ENCODE measurements at regions not wholly inside any gene's neighbourhood (a gene's known extent, or its start where the extent isn't known, plus 50 kb on each side); places are given as distances from the start of the nearest gene placed in this dataset.
A peak's percentile ranks its signal among the peaks of the same experiment; 100 is the strongest.
"Not testable (repeated sequence)": the region's sequence is repeated elsewhere in the genome, so short reads cannot be mapped to it uniquely, and the experiment has no call there.

DNA sequence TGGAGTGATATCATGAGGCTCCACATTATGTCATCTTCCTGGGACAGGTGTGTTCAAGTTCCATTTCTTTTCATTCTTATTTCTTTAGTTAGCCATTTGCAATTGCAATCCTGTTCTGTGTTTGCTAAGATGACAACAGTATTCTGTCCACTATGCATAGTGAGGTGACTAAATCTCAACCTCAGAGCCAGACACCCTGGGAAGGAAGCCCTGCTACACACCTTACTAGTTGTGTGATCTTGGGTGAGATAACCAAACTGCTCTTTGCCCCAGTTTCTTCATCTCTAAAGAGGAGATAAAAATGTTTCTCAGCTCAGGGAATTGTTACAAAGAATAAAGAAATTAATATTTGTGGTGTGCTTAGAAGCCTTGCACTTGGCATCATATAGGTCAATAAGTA lies 215.1 kb upstream of the RPS23 start:
- DNase-seq (ENCODE audit: low read depth): no peak

DNA sequence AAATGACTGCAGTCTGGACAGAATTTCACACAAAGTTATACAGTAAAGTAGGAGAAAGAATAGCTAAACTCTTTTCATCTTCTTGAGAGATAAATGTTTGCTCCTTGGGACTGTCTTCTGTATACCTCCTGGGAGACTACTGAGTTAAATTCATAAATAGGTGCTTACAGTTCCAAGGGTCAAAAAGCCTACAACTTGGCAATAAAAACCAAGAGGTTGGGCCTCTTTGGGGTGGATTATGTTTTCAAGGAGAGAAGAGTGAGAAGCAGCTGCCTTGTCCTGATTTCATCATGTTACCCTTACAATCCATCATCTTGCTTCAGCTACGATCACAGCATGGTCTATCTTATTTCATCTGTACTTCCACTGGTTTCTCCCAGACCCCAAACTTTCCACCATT lies 213.2 kb upstream of the RPS23 start:
- no peak for DNase-seq (ENCODE audit: low read depth)

DNA sequence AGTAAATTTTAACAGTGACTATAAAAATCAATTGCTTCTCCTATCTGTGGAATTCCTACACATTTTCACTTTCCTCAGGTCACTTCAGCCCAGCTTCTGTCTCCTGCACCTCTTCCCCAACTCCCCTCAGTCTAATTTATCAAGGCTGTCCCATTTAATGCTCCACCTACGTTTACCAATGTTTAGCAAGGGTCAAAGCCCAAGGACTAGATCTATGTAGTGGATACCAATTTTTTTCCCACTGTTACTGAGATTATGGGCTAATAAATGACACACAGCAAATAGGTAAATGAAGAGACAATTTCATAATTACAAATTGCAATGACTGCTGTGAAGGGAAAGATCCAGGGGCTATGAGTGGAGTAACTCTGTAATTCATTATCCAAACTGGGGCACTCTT lies 211.5 kb upstream of the RPS23 start:
- DNase-seq (ENCODE audit: low read depth): no peak

DNA sequence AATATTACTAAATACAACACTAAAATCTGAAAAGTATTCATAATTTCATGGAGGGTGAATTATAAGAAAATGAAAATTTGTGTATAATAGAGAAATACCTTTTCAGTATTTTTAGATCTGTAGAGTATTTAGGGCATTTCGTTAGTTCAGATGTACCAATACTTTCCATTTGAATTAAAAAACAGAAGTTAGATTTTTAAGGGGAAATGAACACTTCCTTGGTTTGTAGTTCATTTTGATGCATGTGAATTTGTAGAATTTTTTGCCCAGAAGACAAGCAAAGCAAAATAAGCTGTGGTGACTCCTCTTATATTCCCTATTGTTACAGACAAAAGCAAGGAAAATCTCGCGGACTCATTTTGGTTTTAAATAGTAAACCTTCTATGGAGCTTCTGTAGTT lies 209.0 kb upstream of the RPS23 start:
- no peak for DNase-seq (ENCODE audit: low read depth)

DNA sequence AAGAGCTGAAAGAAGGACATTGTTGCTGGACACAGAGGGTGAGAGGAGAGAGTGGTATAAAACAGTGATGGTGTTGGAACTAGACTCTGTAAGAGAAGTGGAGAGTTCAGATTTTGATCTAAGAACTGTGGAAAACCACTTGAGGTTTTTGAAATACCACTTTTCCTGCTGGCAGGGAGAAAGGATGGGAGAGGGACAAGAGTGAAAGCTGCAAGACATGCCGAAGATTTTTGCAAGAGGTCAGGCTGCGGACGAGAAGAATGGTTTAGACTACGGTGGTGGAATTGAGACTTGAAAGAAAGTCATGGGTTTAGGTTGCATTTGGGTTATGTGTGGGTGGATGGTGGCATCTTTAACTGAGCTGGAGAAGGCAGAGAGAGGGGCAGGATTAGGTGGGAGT lies 202.2 kb upstream of the RPS23 start:
- DNase-seq (ENCODE audit: low read depth): peak; percentile 16

- DNase-seq (ENCODE audit: low read depth): no peak
These were observed 198.0 kb upstream of the RPS23 start for GRCh38 chr5:82476155-82476554.

DNA sequence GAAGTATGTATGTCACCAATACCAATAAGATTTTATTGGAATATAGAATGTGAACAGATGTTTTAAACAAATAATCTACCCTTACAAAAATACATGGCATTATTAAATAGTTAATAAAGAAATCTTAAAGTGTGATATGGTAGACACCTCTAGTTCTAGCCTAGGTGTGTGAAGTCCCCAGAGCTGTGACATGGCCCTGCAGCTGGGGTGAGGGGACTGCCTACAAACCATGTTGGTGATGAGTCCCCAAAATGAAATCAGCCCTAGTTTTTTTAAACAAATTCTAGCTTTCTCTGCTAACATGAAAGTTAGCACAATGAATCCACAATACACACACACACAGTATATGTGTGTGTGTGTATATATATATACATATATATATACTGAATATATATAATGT lies 195.1 kb upstream of the RPS23 start:
- no peak for DNase-seq (ENCODE audit: low read depth)

DNA sequence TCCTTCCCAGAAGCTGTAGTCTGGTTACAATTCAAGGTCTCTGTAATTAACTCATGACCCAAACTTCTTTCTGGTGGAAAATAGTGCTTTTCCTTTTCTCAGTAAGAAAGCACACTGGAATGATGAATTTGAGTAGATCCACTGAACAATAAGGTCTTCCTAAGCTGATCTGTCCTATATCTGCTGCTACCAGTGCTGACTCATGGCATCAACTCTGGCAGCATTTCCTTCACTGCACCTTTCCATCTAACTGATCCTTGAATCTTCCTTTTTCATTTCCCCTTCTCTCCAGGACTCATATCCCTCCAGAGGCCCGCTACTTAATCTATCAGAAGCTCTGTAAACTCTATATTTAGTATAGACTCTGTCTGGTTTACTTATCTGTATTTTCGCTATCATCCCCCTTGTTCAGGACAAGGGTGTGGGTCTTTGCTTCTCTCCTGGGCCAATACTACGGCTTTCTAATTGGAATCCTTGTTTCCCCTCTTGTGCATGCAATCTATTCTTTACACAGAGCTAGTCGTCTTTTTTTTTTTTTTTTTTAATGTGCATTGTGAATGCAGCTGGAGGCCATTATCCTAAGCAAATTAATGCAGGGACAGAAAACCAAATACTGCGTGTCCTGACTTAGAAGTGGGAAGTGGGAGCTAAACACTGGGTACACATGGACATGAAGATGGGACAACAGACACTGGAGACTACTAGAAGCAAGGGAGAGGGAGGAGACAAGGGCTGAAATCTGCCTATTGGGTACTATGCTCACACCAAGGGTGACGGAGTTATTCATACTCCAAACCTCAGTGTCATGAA lies 192.2 kb upstream of the RPS23 start:
- DNase-seq (ENCODE audit: low read depth): peak; percentile 28

DNA sequence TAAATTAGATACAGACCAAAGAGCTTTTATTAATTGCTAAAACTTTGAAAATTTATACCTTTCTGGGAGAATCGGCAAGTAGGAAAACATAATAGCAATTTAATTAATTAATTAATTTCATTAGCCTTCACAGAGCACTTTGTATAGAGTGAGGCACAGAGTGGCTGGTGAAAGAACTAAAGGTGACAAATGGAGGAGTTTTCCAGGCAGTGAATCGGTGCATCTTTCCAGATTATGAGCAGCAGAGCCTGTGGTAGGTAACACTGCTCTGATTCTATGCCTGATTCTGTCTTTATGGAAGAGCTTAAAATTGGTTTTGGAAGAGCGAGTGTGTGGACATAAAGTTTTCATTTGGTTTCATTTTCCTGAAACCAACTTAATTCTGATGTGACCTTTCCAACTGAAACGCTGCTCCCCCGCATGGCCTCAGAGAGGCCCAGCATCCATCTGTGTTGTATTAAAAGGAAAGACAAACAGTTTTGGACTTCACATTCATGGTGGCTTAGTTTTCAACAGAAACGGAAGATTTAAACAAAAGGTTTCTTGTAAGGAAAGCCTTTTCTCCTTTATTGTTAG lies 188.9 kb upstream of the RPS23 start:
- DNase-seq (ENCODE audit: low read depth): peak; percentile 58

- peak; percentile 9 for DNase-seq (ENCODE audit: low read depth)
These were observed 187.1 kb upstream of the RPS23 start for GRCh38 chr5:82465235-82465634.

- no peak for DNase-seq (ENCODE audit: low read depth)
These were observed 181.5 kb upstream of the RPS23 start for GRCh38 chr5:82459626-82460025.

DNA sequence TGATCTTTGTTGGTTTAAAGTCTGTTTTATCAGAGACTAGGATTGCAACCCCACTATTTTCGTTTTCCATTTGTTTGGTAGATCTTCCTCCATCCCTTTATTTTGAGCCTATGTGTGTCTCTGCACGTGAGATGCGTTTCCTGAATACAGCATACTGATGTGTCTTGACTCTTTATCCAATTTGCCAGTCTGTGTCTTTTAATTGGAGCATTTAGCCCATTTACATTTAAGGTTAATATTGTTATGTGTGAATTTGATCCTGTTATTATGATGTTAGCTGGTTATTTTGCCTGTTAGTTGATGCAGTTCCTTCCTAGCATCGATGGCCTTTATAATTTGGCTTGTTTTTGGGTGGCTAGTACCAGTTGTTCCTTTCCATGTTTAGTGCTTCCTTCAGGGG lies 177.2 kb upstream of the RPS23 start:
- DNase-seq (ENCODE audit: low read depth): not testable (repeated sequence)

- DNase-seq (ENCODE audit: low read depth): no peak
These were observed 170.2 kb upstream of the RPS23 start for GRCh38 chr5:82448374-82448773.

DNA sequence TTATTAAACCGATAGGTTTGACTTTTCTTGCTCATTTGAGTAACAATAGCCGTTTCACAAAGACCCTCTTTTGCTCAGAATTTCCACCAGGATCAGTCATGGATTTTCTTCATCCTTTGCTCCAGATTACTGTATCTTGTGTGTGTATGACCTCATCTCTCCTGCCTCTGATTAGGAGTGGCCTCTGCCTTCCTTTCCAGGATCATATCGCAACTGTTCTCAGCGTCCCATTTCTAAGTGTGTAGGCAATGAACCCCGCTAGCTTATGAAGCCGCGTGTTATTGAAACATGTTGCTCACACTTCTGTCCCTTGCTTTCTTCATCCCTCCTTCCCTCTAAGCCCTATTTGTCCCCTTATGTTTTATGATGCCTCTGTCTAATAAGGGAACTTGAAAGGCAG lies 169.8 kb upstream of the RPS23 start:
- DNase-seq (ENCODE audit: low read depth): no peak

- no peak for DNase-seq (ENCODE audit: low read depth)
These were observed 168.7 kb upstream of the RPS23 start for GRCh38 chr5:82446809-82447208.

DNA sequence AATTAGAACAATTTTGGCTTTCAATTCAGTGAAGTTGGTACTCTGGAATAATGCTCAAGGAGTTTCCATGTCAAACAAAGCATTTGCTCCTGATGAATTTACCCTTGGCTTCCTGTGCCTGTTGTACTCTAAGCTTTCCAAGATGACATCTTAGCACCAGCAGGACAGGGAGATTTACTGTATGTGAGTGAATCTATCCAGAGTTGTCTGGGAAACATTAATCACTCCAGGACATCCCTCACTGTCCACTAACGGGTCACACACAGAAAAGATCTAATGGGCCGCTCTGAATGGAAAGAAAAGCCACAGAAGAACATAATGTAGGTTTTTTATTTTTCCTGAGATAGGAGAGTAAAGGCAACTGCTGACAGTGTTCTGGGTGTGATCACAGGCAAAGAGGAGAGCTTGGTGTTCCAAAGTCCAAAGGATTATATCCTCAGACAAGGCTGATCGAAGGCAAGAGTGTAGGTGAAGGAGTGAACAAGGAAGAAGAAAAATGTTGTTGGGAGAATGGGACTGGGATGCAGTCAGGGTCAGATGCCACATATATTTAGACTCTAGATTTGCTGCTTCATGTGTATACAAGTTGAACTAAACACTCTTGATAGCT lies 167.7 kb upstream of the RPS23 start:
- no peak for DNase-seq (ENCODE audit: low read depth)

DNA sequence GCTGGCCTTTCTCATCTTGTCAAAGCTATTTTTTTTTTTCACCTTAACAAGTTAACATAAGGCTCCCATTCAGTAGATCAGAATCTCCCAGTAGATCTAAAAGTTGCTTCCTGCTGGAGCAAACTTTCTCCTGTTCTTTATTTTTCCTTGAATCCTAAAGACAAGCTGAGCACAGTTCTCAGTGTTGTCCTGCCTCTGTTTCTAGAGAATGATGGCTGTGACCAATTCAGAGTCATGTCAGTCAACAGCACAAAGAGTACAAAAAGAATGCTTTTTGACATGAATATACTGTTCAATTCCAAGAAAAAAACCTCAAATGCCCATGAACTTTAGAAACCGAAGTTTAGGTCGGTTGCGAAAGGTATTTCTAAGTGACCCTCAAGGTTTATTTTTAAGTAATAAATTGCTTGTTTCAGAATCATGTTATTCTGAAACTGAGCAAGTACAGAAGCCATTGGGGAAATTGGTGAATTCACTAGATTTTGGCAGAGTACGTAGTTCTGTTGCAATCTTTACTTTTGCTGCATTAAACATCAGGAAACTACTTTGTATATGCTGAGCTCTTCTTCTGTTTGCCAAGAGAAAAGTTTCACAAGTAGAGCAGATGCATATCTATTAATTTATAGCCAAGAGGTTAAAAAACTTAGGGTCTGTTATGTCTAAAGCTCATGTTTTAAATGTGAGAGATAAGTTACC lies 161.7 kb upstream of the RPS23 start:
- DNase-seq (ENCODE audit: low read depth): peak; percentile 38

DNA sequence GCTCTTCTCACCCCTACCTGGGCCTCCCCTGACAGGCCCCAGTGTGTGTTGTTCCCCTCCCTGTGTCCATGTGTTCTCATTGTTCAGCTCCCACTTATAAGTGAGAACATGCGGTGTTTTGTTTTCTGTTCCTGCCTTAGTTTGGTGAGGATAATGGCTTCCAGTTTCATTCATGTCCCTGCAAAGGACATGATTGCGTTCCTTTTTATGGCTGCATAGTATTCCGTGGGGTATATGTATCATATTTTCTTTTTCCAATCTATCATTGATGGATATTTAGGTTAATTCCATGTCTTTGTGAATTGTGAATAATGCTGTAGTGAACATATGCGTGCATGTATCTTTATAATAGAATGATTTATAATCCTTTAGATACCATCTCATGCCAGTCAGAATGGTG lies 159.4 kb upstream of the RPS23 start:
- not testable (repeated sequence) for DNase-seq (ENCODE audit: low read depth)

DNA sequence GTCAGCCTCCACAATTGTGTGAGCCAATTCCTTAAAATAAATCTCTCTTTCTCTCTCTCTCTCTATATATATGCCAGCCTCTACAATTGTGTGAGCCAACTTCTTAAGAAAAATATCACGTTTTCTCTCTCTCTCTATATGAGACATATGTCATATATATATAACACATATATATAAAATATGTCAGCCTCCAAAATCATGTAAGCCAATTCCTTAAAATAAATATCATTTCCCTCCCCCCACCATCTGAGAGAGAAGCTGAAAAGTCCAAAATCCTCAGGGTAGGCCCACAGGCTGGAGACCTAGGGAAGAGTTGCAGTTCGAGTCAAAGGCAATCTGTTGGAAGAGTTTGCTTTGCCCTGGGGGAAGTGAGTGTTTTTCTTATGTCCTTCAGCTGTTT lies 158.1 kb upstream of the RPS23 start:
- DNase-seq (ENCODE audit: low read depth): no peak

DNA sequence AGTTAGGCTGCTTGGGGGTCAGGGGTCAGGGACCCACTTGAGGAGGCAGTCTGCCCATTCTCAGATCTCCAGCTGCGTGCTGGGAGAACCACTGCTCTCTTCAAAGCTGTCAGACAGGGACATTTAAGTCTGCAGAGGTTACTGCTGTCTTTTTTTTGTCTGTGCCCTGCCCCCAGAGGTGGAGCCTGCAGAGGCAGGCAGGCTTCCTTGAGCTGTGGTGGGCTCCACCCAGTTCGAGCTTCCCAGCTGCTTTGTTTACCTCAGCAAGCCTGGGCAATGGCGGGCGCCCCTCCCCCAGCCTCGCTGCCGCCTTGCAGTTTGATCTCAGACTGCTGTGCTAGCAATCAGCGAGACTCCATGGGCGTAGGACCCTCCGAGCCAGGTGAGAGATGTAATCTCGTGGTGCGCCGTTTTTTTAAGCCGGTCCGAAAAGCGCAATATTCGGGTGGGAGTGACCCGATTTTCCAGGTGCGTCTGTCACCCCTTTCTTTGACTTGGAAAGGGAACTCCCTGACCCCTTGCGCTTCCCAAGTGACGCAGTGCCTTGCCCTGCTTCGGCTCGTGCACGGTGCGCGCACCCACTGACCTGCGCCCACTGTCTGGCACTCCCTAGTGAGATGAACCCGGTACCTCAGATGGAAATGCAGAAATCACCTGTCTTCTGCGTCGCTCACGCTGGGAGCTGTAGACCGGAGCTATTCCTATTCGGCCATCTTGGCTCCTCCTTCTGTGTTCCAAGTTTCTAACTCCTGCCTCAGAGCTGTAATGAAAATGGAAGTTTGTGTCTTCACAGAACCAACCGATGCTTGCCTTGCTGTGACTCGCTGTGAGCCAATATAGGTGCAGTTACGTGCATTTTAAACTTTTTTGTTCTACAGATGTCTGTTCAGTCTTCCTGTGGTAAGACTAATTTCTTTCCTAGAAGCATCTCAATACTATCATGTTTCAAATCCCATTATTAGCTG lies 156.8 kb upstream of the RPS23 start:
- not testable (repeated sequence) for DNase-seq (ENCODE audit: low read depth)

DNA sequence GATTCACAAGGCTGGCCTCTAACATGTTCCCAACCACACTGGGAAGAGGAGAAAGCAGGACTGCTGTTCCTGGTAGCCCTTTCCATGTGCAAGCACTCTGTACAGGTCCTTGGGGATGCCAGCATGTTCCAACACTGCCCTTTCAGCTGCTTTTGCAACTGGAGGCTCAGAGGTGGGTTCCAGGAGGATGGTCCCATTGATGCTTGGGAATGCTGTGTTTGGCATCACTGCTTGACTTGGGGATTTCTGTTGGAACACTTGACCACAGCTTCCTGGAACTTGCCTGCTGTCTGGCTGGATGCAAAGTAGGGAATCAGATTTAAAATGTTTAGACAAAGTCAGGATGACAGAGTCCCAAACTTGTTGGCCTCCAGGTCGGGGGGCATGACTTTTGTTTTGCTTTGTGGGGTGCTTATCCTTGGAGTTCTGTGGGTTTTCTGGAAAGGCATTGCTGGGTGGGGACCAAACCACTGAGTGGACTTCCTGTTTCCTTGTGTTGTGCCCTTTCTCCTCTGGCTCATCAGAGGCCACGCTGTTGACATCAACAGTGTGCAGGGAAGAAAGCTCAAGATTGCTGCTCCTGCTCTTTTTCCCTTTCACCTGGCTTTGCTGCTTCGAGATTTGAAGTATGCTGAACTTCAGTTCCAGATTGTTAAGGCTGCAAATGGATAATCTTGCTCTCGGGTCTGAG lies 148.5 kb upstream of the RPS23 start:
- no peak for DNase-seq (ENCODE audit: low read depth)

Data from iris pigment epithelial cell (primary cell).